ENCODE measurements at regions not wholly inside any gene's neighbourhood (a gene's known extent, or its start where the extent isn't known, plus 50 kb on each side); places are given as distances from the start of the nearest gene placed in this dataset.

- Histone ChIP-seq H3K4me1 (ENCODE audit: control insufficient read depth, insufficient read depth, low read length) (no peaks in the 10 kb centered on the region), H2AFZ (replicated peaks; ENCODE audit: low read length, poor library complexity) (peak overlapping the region; percentile 32), H3K36me3 (ENCODE audit: control insufficient read depth, insufficient read depth, low read length) (no peaks in the 10 kb centered on the region), H4K8ac (ENCODE audit: low read depth in 2 of 2, low read length in 2 of 2) (no peak overlapping the region), H3K27me3 (ENCODE audit: control insufficient read depth, insufficient read depth, low read length) (no peaks in the 10 kb centered on the region), H2BK20ac (ENCODE audit: low read depth, low read length) (no peak overlapping the region), H2BK15ac (ENCODE audit: low read depth, low read length) (no peak overlapping the region), H3K4me2 (ENCODE audit: low read depth, low read length) (no peak overlapping the region), H3K4me3 (ENCODE audit: insufficient read depth, low read depth, low read length) (no peak overlapping the region), H2AK5ac (ENCODE audit: low read depth, low read length) (no peak overlapping the region), H3K27ac (ENCODE audit: insufficient read depth, low read length) (no peak overlapping the region), H3K4ac (ENCODE audit: low read depth, low read length) (no peak overlapping the region), H3K9me3 (ENCODE audit: control insufficient read depth, insufficient read depth, low read length) (no peaks in the 10 kb centered on the region), H3K14ac (replicated peaks; ENCODE audit: low read depth, low read length) (no peak overlapping the region), H4K20me1 (ENCODE audit: insufficient read depth, low read length) (no peaks in the 10 kb centered on the region), H2BK120ac (ENCODE audit: low read depth, low read length) (no peak overlapping the region), H2BK5ac (ENCODE audit: low read depth, low read length, poor library complexity, severe bottlenecking) (no peak overlapping the region), H3K9ac (ENCODE audit: low read depth, low read length) (no peak overlapping the region), H2AK9ac (replicated peaks; ENCODE audit: low read depth, low read length, poor library complexity) (no peak overlapping the region), H3K9me1 (ENCODE audit: insufficient read depth, low read length) (no peaks in the 10 kb centered on the region), H3K79me1 (ENCODE audit: low read depth in 1 of 2, low read length in 2 of 2) (no peaks in the 10 kb centered on the region), H3K18ac (ENCODE audit: low read depth, low read length) (no peak overlapping the region), H3K23ac (ENCODE audit: low read depth, low read length) (no peak overlapping the region), H4K5ac (ENCODE audit: low read depth, low read length) (no peak overlapping the region), H3K56ac (ENCODE audit: extremely low read depth, insufficient read depth, low read length) (no peak overlapping the region), H4K91ac (ENCODE audit: insufficient read depth, low read depth, low read length) (no peak overlapping the region)
- DNase-seq = peak; percentile 1
- dilution Hi-C loops (cut with HindIII; ENCODE audit: low sequenced_read_pairs, unreplicated experiment) = no loop called here
- TF ChIP-seq USF2 (IDR thresholded peaks at IDR 0.05; ENCODE audit: low read depth, low read length) (no peak), SMC3 (IDR thresholded peaks at IDR 0.05; ENCODE audit: low read depth, low read length) (no peak), RCOR1 (IDR thresholded peaks at IDR 0.05; ENCODE audit: insufficient replicate concordance, low read length) (no peak), RAD21 (IDR thresholded peaks at IDR 0.05; ENCODE audit: low read length) (no peak)
- ATAC-seq (ENCODE audit: low read depth) = no peak
- intact Hi-C loops (cut with micrococcal nuclease) = no loop called here
- in situ Hi-C loops (cut with MboI; ENCODE audit: low sequenced_read_pairs) = no loop called here
- no TSS peak for BruUV-seq (replicated peaks)
- no CpG with 5 or more reads among the region's 1 CpG for WGBS, 2 experiments (ENCODE audit: extremely low coverage in 2 of 2, insufficient read length in 1 of 2)
- POLR2A ChIA-PET (ENCODE audit: unreplicated experiment) = no interaction called here
- CTCF ChIA-PET = no interaction called here
Observed at GRCh38 chr5:62732677-62733121, 154.1 kb downstream of the LRRC70 start.

Measured in IMR-90 (cell line).